ENCODE measurements at regions not wholly inside any gene's neighbourhood (a gene's known extent, or its start where the extent isn't known, plus 50 kb on each side); places are given as distances from the start of the nearest gene placed in this dataset.

DNA sequence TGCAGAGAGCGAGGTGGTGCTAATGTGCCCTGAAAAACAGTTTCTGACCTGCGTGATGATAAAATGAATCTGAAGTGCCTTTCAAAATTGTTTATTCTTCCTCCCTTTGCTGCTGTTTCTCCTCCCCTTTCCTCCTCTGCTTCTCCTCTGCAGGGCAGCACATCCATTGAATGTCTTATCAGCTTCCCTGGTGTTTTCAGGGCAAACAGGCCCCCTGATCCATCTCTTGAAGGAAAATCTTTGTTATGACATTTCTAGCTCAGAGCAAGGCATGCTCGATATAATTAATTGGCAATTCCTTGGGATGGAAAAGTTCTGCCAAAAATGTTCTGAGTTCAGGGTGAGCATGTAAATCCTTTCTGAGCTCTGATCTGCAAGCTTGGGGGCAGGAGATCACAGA is 364.2 kb upstream of the ZNF32 start:
- H3K4me2 ChIP-seq, result no peak overlapping the region
- no peak overlapping the region for H3K27ac ChIP-seq
- DNase-seq (ENCODE audit: low read depth in 1 of 2, low spot score in 1 of 2) (no peak), ATAC-seq (no peak), FAIRE-seq (no peak)
- H3K9me3 ChIP-seq, result no peaks in the 10 kb centered on the region
- H3K4me1 ChIP-seq, result no peaks in the 10 kb centered on the region
- no peak overlapping the region for H3K4me3 ChIP-seq
- 8% methylated on average over 3 of the region's 3 CpGs for WGBS (ENCODE audit: missing lambda C conversion rate)
- TF ChIP-seq HEYL (CRISPR knock-in tag; IDR thresholded peaks at IDR 0.05), result no peak
- TF ChIP-seq, protein P1, sequence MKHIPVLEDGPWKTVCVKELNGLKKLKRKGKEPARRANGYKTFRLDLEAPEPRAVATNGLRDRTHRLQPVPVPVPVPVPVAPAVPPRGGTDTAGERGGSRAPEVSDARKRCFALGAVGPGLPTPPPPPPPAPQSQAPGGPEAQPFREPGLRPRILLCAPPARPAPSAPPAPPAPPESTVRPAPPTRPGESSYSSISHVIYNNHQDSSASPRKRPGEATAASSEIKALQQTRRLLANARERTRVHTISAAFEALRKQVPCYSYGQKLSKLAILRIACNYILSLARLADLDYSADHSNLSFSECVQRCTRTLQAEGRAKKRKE (CRISPR knock-in tag; IDR thresholded peaks at IDR 0.05; ENCODE audit: low read depth), result no peak
- no peak for TF ChIP-seq RARB (CRISPR knock-in tag; IDR thresholded peaks at IDR 0.05)
- TF ChIP-seq ZNF302 (CRISPR knock-in tag; IDR thresholded peaks at IDR 0.05), result no peak
- TF ChIP-seq FOSL2 (IDR thresholded peaks at IDR 0.05), result no peak
- no peak for TF ChIP-seq FOSL2 (CRISPR knock-in tag; IDR thresholded peaks at IDR 0.05)
- no peak for TF ChIP-seq KDM5A (IDR thresholded peaks at IDR 0.05)
- ChIA-PET CTCF (no interaction called here), POLR2A (no interaction called here)

DNA sequence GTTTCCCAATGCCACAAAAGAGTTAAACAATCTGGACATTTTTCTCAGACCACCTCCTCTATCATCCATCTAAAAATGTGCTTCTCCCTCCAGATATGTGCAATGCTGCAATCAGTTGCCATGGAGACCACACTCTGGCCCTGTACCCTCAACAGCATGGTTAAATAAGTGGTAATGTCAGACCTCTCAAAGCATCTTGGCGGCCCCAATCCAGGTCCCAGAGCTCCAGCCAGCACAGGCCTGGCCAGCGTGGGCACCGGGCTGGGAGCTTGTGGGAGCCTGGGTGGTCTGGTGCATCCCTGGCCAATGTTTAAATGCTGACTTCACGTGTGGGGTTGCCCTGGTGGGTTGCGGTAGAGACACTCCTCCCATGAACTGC is 362.9 kb upstream of the ZNF32 start:
- FAIRE-seq, result no peak
- TF ChIP-seq EHMT2 (IDR thresholded peaks at IDR 0.05; ENCODE audit: low read depth) (no peak), EHF (CRISPR knock-in tag; IDR thresholded peaks at IDR 0.05) (no peak), TP53 (CRISPR knock-in tag; IDR thresholded peaks at IDR 0.05) (no peak), ESRRA (IDR thresholded peaks at IDR 0.05; ENCODE audit: borderline replicate concordance, low read length) (no peak), CBX8 (IDR thresholded peaks at IDR 0.05) (no peak), MYC (IDR thresholded peaks at IDR 0.05; ENCODE audit: borderline replicate concordance, low read length) (no peak), HOXB5 (CRISPR knock-in tag; IDR thresholded peaks at IDR 0.05) (no peak), EP300 (IDR thresholded peaks at IDR 0.05) (no peak), JUN (IDR thresholded peaks at IDR 0.05) (no peak), KDM5A (IDR thresholded peaks at IDR 0.05) (no peak), RNF2 (IDR thresholded peaks at IDR 0.05; ENCODE audit: borderline replicate concordance, low read depth) (no peak), ZSCAN20 (CRISPR knock-in tag; IDR thresholded peaks at IDR 0.05) (no peak), RAD21 (conservative IDR thresholded peaks at IDR 0.05 in 1 of 2, IDR thresholded peaks at IDR 0.05 in 1 of 2) (no peak)
- TF ChIP-seq, protein P2, sequence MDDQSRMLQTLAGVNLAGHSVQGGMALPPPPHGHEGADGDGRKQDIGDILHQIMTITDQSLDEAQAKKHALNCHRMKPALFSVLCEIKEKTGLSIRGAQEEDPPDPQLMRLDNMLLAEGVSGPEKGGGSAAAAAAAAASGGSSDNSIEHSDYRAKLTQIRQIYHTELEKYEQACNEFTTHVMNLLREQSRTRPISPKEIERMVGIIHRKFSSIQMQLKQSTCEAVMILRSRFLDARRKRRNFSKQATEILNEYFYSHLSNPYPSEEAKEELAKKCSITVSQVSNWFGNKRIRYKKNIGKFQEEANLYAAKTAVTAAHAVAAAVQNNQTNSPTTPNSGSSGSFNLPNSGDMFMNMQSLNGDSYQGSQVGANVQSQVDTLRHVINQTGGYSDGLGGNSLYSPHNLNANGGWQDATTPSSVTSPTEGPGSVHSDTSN (IDR thresholded peaks at IDR 0.05), result no peak
- TF ChIP-seq, protein P3, sequence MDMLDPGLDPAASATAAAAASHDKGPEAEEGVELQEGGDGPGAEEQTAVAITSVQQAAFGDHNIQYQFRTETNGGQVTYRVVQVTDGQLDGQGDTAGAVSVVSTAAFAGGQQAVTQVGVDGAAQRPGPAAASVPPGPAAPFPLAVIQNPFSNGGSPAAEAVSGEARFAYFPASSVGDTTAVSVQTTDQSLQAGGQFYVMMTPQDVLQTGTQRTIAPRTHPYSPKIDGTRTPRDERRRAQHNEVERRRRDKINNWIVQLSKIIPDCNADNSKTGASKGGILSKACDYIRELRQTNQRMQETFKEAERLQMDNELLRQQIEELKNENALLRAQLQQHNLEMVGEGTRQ (IDR thresholded peaks at IDR 0.05), result no peak
- TF ChIP-seq, protein P4, sequence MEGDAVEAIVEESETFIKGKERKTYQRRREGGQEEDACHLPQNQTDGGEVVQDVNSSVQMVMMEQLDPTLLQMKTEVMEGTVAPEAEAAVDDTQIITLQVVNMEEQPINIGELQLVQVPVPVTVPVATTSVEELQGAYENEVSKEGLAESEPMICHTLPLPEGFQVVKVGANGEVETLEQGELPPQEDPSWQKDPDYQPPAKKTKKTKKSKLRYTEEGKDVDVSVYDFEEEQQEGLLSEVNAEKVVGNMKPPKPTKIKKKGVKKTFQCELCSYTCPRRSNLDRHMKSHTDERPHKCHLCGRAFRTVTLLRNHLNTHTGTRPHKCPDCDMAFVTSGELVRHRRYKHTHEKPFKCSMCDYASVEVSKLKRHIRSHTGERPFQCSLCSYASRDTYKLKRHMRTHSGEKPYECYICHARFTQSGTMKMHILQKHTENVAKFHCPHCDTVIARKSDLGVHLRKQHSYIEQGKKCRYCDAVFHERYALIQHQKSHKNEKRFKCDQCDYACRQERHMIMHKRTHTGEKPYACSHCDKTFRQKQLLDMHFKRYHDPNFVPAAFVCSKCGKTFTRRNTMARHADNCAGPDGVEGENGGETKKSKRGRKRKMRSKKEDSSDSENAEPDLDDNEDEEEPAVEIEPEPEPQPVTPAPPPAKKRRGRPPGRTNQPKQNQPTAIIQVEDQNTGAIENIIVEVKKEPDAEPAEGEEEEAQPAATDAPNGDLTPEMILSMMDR (IDR thresholded peaks at IDR 0.05), result no peak
- TF ChIP-seq, protein P5, sequence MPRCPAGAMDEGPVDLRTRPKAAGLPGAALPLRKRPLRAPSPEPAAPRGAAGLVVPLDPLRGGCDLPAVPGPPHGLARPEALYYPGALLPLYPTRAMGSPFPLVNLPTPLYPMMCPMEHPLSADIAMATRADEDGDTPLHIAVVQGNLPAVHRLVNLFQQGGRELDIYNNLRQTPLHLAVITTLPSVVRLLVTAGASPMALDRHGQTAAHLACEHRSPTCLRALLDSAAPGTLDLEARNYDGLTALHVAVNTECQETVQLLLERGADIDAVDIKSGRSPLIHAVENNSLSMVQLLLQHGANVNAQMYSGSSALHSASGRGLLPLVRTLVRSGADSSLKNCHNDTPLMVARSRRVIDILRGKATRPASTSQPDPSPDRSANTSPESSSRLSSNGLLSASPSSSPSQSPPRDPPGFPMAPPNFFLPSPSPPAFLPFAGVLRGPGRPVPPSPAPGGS (IDR thresholded peaks at IDR 0.05), result no peak
- Histone ChIP-seq H3K4me3 (no peak overlapping the region), H3K4me1 (no peaks in the 10 kb centered on the region), H3K4me2 (no peak overlapping the region), H3K9me3 (no peaks in the 10 kb centered on the region), H3K27ac (no peak overlapping the region)
- ChIA-PET POLR2A (no interaction called here), CTCF (no interaction called here)
- 20% methylated on average over 5 of the region's 5 CpGs for WGBS (ENCODE audit: missing lambda C conversion rate)
- ATAC-seq, result no peak
- DNase-seq (ENCODE audit: low read depth in 1 of 2, low spot score in 1 of 2), result no peak
